ENCODE measurements at regions not wholly inside any gene's neighbourhood (a gene's known extent, or its start where the extent isn't known, plus 50 kb on each side); places are given as distances from the start of the nearest gene placed in this dataset.

GRCh38 chr18:75783566-75784281, 356.2 kb upstream of the SMIM21 start:
- no peak for TF ChIP-seq POLR2A (IDR thresholded peaks at IDR 0.05)
- no peak for TF ChIP-seq CTCF (IDR thresholded peaks at IDR 0.05)
- no peak for TF ChIP-seq POLR2AphosphoS5 (IDR thresholded peaks at IDR 0.05)
